DMS 273 treated with DMSO at 0.1 percent for 48 hours (cell line): ENCODE measurements at regions not wholly inside any gene's neighbourhood (a gene's known extent, or its start where the extent isn't known, plus 50 kb on each side); places are given as distances from the start of the nearest gene placed in this dataset.

Source experiments
- DNase-seq: peaks from one replicate; lab custom pipeline; 2025; lab: John Stamatoyannopoulos, UW

DNA sequence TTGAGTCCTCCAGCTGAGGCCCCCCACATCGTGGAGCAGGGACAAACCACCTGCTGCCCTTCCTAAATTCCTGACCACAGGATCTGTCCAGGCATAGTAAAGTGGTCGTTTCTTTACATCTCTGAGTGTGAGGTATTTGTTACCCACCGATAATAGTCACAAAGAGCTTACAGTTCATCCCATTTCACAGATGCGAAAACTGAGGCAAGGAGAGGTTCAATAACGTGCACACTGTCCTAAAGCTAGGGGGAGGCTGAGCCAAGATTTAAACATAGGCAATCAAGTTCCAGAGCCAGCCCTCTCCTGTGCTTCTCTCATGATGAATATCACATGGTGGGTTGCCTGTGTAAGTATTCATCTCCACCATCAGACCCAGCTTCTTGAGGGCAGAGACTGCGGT, 135.4 kb downstream of the CCT6B start:
- DNase-seq = no peak

DNA sequence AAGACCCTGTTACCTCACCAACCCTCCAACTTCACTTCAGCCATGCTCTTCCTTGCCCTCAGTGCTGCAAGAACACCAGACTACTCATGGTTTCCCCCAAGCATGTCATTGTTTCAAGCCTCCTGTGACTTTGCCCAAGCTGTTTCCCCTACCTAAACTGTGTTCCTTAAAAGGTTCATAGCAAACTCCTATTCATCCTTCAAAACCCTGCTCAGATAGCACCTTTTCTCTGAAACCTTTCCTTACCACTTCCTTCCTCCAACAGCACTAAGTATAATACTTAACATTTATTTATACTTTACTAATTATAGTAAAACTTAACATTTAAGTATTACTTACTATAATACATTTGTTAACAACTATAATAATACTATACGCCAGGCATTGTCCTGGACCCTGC, 136.2 kb downstream of the CCT6B start:
- no peak for DNase-seq

DNA sequence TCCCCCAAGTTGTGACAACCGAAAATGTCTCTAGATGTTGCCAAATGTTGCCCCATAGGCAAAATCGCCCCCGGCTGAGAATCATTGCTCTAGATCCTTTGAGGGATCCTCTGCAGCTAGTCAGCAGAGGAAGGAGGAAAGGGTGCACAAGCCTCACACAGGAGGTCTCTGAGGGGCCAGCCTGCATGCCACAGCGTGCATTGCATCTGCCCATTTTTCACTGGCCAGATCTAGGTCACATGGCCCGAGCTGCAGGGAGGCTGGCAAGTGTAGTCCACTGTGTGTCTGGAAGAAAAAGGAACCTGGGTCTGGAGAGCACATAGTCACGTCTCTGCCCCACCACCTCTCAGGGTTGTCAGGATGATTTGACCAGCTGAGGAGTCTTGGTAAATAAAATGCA, 138.2 kb downstream of the CCT6B start:
- DNase-seq = no peak

DNA sequence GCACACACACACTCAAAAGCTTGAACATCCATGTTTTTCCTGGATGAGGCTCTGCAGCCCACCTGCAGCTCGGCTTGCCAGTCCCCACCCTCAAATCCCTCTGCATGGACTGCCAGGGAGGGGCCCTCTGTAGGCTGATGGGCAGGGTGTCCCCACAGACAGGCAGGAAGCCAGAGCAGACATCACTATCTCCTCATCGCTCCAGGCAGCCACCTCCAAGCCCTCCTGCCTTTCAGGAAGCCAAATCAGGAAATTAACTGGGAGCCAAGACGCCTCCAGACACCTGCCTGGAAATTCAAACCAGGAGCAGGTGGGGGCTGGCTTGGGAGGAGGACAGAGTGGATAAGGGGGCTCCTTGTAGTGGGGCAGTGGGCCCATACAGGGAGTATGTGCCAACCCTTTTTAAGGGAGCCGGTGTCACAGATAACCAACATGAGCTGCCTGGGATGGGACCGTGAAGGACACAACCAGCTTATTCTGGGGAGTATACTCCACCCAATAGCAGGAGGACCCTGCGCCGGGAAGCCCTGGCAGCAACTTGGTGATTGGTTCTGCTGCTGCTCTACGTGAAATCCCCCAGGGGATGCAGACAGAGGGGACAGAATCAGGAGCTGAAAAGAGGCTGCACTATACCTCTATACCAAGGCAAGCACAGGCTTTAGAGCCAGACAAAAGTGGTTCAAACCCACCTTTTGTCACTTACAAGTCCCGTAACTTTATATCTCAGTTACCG, 139.1 kb downstream of the CCT6B start:
- no peak for DNase-seq

DNA sequence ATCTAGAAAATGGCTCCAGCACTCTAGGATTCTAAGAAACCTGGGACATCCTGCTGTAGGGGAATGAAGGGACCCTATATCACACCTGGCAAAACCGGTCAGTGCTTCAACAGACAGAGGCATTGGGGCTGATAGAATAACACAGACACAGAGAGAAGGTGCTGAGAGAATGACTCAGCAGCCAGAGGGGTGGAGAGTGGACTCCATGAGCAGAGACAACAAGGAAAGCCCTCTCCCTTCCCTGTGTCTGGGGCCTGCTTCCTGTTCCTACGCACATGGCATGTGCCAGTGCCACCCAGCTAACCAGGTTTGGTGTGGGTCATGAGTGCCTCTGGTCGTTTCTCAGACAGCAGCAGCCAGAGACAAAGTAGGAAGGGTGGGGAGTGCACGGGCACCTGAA, 140.3 kb downstream of the CCT6B start:
- no peak for DNase-seq

DNA sequence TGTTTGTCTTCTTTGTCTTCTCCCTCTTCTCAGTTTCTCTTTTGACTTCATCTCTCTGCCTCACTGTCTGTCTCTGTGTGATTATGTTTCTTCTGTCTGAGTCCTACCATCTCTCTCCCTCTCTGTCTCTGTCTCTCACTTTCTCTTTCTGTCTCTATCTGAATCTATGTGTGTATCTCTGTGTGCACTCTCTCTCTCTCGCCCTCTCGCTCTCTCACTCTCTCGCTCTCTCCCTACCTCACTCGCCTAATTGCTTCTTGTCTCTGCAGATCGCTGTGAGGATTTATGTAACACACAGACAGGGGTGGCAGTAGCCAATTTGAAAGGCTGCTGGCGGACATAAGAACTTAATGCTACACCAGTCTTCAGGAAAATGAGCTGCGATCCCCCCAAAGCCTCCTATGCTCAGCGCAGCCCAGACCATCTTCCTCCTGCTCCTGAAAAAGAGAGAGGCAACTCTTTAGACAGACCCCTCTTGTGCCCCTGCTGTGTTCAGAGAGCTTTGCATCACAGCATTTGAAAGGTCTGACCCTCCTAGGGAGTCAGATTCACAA, 140.9 kb downstream of the CCT6B start:
- DNase-seq = no peak

DNA sequence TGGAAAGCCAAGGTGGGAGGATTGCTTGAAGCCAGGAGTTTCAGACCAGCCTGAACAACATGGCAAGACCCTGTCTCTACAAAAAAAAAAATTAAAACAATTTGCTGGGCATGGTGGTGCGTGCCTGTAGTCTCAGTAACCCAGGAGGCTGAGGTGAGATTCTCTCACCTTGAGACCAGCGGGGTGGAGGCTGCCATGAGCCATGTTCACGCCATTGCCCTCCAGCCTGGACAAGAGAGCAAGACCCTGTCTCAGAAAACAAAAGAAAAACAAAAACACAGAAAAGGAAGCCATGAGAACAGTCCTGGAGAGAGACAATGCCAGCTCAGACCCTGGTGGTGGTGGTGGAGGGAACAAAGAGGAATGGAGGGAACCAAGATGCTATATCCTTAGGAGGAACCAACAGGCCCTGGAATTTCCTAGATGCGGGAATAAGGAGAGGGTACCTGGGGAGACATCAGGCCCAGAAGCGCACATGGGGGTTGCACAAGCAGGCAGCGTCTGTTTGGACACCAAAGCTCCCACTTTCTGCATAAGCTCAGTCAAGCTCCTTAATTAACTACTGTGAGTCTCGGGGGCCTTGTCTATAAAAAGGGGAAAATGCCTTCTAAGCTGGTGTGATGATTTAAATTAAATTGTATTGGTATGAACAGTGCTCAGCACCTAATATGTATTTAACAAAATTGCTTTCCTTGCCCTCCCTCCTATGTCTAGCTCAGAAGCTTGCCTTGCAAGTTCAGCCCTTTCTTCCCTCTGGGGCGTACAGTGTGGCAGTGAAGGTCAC, 143.8 kb downstream of the CCT6B start:
- DNase-seq = no peak

DNA sequence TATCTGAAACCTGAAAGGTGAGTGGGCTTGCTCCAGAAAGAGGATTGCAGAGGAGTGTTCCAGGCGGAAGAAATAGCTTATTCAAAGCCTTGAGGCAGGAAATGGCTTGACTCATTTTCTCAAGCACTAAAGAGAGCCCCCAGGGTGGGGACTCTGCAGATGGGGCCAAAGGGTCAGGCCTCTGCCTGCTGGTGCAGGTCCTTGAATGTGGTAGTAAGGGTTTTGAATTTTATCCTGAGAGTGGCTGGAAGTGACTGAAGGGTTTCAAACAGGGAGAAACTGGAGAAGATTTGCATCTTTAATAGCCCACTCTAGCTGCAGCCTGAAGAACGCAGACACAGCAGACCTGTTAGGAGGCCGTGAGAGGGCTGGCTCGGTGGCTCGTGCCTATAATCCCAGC, 144.4 kb downstream of the CCT6B start:
- DNase-seq = no peak

DNA sequence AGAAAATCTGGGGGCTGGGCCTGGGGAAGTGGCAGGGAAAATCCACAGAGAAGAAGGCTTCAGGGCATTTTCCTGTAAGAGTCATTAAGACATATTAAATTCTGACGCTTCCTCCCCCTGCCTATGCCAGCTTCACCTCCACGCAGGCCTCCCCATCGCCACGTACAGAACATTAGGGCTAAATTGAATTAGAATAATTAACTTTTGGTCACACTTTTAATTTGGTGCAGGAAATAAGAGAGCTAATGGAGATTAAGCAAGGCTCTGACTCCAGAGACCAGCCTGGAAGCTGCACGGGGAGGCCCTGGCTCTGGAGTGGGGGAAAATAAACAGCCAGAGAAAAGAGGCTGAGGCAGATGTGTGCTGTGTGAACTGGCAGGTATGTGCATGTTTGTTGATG, 148.0 kb downstream of the CCT6B start:
- DNase-seq = no peak

DNA sequence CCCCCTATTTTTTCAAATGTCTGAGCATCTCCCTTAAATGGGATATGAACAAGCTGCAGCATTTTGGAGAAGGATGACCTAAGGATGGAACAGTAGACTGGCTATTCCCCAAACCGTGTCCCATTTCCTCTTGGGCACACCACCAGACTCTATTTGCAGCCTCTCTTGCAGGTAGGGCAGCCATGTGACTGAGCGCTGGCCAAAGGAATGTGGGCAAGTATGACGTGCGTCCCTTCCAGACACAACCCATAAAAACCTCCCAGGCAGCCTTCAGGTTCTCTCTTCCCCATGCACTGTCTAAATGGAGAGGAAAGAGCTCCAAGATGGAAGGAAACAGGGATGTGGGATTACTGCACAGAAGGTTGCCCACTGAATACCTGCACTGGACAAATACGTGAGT, 149.7 kb downstream of the CCT6B start:
- DNase-seq = no peak

DNA sequence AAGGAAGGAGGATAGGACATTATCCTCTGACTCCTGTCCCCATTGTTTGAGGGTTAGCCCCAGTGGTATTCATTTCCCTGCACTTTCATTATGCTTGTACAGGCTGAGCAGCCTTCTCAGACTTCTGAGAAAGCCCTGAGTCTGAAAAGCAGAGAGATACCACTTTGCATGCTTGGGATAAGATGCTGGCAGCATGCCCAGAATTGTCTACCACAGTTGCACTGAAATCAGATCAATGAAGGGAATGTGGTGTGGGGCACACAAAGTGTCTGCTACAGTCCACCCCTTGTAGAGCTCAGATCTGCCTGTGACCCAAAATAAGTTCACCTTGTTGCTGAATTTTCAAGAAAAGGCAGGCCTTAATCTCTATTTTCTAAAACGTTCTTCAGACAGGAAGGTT, 160.6 kb downstream of the CCT6B start:
- no peak for DNase-seq

DNA sequence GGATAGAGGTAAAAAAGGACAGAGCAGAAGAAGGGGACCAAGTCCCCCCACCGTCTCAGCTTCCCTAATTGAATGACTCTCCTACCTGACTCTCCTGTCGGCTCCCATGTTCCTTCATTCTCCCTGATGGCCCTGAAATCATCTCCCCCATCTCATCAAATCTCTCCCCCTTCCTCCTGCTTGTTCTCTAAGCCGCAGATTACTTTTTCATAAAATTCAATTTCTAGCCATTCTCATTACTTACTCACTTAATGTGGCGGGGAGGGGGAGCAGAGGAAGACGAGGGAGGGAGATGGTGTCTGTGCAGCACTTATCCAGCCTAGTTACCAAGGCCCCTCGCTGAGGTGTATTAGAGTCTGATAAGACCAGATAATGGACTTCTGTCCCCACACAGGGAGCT, 161.5 kb downstream of the CCT6B start:
- DNase-seq = no peak

DNA sequence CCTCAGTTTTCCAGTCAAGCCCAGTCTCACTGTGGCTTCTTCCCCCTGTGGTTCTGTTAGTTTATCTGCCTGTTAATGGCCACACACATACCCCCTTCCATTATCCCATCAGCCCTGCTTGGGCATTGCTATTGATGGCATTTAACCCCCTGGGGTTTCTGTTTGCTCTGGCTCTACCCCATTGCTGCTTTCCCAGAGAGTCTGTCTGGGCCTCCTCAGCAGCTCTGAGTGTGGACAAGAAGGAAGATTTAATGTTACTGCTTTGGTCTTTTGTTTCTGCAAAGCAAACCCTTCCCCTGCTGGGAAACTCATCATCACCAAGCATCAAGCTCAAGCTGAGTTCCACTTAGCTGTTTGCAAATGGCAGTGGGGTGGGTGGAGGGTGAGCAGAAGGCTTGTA, 162.7 kb downstream of the CCT6B start:
- DNase-seq = no peak

DNA sequence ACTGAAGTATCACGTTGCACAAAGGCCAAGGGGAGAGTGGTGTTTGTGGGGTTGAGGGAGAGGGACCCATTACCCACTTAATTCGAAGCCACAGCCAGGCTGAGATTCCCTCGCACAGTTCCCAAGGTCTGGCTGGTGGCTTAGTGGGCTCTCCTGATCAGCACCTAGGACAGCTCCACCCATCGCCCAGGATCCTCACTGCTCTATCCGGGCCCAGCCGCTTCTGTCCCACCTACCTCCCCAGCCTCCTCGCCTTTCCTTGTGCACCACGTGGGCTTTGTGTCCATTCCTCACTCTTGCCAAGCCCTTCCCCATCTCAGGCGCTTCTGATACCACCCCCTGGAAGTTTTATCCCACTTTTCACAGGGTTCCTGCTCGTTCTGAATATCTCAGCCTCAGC, 163.5 kb downstream of the CCT6B start:
- no peak for DNase-seq

DNA sequence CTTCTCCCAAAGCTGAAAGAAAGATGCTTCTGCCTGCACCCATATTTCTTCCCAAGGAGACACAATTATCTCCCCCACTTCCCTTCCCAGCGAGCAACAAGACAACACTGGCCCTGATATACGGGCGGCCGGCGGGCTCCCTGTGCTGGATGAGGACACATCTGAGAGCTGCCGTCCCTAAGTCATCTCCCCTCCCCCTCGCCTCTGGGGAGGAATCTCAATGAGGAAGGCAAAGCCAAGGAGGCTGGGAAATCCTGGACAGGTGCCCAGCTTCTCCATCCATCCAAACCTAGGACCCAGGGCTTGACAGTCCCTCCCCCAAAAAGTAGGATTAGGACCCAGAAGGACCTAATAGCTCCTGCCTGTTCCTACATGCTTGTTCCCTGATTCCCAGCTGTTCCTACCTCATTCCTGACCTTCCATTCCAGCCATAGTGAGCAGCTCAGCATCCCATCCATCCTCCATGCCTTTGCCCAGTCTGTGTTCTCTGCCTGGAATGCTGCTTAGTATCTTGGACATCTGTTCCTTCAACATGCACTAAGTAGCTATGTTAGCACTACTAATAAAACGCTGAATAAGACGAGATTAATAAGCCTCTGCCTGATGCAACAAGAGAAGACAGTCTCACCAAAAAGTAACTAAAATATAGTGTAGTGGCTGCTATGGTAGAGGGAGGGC, 167.9 kb downstream of the CCT6B start:
- DNase-seq = peak; percentile 1

DNA sequence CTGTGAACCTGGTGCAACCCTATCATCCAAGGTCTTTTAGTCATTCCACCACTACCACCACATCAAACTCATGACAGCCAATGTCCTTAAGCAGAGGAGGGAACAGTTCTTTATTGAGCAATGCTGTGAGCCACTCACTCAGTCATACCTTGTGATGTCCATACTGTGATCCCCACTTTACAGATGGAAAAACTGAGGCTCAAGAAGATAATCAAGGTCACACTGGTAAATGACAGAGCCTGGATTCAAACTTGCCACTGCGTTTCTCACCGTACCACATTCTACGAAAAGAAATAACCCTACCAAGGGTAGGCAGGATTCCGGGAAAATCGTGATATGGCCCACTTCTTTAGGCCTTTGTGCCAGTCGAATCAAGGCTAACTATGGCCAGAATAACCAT, 172.6 kb downstream of the CCT6B start:
- DNase-seq = no peak

DNA sequence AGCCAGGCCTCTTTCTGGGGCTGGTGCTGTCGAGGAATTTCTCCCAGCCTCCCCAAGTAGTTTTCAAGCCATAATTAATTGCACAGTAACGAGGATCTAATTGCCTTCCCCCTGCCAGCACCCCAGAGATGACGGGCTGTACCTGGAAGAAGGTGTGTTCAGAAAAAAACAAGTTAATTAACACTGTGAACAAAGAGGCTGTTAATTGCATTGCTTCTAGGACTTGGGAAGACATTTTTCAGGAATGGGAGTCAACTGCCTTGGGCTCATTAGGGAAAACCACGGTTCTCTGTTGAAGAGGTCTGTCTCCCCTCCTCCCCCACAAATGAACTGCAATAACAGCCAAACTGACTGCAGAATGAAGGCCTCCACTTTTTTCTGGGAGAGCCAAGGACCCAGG, 176.7 kb downstream of the CCT6B start:
- DNase-seq = no peak

DNA sequence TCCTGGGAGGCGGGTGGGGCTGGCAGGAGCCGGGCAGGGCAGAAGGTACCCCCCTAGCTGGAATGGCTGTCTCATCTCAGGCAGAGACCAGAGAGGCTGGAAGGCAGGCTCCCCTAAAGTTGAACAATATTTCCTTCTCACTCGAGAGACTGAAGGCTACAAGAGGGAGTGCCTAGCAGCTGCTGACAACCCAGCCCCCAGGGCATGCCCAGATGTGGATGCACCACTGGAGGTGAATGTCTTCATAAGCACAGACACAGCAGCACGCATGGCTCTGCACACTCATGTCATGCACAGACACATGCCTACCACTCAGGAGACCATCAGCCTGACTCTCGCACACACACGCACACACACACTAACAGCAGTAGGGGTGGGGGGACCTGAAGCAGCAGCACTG, 179.0 kb downstream of the CCT6B start:
- DNase-seq = no peak

DNA sequence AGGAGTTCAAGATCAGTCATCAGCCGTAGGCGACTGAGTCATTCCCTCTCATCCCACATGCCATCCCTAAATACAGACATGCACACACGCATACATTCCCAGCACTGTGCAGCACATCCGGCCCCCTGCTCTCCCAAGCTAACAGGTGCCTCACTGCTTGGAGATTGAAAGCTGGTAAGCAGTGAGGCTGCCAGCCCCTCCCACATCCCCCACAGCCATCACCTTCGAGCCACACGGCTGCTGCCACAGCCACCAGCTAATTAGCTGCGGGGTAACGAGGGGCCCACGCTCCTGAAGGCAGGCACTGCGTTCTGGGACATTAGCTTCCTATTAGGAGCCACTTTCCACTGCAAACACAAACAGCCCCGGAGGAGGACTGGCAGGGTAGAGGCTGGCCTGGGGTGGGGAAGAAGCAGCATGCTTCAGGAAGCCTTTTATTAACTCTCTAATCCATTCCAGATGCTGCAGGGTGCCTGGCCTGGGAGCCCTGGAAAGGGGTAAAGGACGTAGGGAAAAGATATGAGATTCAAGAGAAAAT, 179.6 kb downstream of the CCT6B start:
- no peak for DNase-seq

DNA sequence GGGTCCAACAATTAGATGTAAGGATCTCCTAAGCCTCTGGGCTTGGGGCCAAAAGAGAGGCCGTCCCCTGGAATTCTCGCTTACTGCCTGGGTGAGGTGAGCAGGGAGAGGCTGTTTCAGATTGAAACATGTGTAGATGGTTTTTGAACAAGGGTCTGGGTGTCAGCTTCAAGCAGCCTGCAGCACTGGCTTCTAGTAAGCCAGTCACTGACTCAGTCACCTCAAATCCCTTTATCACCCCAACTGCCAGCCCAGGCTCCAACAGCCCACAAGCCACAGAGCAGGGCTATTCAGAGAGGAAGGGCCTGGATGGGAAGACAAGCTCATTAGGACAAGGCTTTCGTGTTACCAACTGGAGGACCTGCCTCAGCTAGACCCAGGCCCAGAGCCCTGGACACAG, 180.2 kb downstream of the CCT6B start:
- no peak for DNase-seq

DNA sequence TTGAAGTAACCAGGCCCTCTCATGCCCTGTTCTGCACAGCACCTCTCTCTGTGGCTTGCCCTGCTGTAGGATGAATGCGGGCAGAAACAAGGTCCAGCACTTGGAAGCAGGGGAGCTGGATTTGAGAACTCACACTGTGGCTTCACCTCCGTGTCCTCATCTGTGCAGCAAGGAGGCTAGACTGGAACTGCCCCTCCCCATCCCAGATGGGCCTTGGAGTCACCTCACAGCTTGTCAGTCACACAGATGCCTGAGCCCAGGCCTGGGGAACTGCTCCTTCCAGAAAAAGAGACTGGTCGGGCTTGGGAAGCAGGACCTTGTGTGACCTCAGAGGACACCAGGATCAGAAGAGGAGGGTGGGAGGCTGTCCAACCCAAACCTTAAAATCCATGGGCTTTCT, 180.8 kb downstream of the CCT6B start:
- DNase-seq = no peak
